ENCODE measurements at regions not wholly inside any gene's neighbourhood (a gene's known extent, or its start where the extent isn't known, plus 50 kb on each side); places are given as distances from the start of the nearest gene placed in this dataset.

- peaks cover 11% of the 10 kb centered on the region for H3K4me1 Mint-ChIP-seq
- H3K27me3 Mint-ChIP-seq = peaks cover 4% of the 10 kb centered on the region
- H3K36me3 Mint-ChIP-seq = peaks cover 2% of the 10 kb centered on the region
- DNase-seq (ENCODE audit: low spot score in 2 of 2) (no peak), ATAC-seq (ENCODE audit: low read depth) (no peak)
- H3K27ac Mint-ChIP-seq = no peak overlapping the region
- H3K9me3 Mint-ChIP-seq = no peaks in the 10 kb centered on the region
- no peak overlapping the region for H3K4me3 Mint-ChIP-seq
These were observed 68.0 kb upstream of the RPH3AL start for GRCh38 chr17:420479-421175.

DNA sequence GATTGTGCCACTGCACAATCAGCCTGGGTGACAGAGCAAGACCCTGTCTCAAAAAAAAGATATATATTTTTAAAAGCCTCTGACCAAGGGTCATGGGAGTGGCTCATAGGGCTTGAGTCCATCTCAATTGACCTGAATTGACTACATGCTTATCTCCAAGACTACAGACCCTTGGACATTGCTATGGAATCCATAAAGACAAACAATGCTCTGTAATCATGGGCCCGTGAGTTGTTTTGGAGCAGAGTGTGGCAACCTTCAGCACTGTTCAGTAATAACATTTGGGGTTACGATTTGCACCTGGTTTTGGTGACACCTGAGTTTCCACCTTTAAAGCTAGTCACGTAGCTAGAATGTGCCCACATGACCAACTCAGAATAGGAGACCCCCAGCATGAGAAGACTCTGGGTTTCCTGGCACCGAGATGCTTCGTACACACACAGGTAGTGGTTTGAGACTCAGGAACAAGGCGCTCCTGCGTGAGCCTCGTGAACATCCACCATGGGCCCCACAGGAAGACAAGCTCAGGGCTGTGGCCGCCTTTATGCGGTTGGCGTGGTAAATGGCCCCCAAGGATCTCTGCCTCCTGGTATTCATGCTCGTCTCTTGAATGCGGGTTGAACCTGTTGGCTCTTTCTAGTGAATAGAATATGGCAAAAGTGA lies 66.6 kb upstream of the RPH3AL start:
- Mint-ChIP-seq H3K27me3 (peaks cover 4% of the 10 kb centered on the region), H3K36me3 (peaks cover 5% of the 10 kb centered on the region), H3K4me3 (no peak overlapping the region), H3K27ac (no peak overlapping the region), H3K9me3 (no peaks in the 10 kb centered on the region), H3K4me1 (peaks cover 21% of the 10 kb centered on the region)
- DNase-seq (ENCODE audit: low spot score in 2 of 2) (no peak), ATAC-seq (ENCODE audit: low read depth) (no peak)

DNA sequence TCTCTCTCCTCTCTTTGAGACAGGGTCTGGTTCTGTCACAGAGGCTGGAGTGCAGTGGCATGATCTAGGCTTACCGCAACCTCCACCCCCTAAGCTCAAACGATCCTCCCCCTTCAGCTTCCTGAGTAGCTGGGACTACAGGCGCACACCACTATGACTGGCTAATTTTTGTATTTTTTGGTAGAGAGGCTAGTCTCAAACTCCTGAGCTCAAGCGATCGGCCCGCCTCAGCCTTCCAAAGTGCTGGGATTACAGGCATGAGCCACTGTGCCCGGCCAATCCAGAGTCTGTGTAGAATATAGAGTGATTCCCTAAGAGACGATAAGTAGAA lies 65.8 kb upstream of the RPH3AL start:
- peaks cover 24% of the 10 kb centered on the region for H3K4me1 Mint-ChIP-seq
- H3K36me3 Mint-ChIP-seq = peaks cover 8% of the 10 kb centered on the region
- no peak for ATAC-seq (ENCODE audit: low read depth)
- H3K27me3 Mint-ChIP-seq = peaks cover 4% of the 10 kb centered on the region
- no peaks in the 10 kb centered on the region for H3K9me3 Mint-ChIP-seq
- H3K27ac Mint-ChIP-seq = no peak overlapping the region
- no peak overlapping the region for H3K4me3 Mint-ChIP-seq
- DNase-seq (ENCODE audit: low spot score in 2 of 2) = no peak

- Mint-ChIP-seq H3K36me3 (peaks cover 8% of the 10 kb centered on the region), H3K4me1 (peaks cover 24% of the 10 kb centered on the region), H3K4me3 (no peak overlapping the region), H3K27ac (no peak overlapping the region), H3K27me3 (peaks cover 4% of the 10 kb centered on the region), H3K9me3 (no peaks in the 10 kb centered on the region)
- DNase-seq (ENCODE audit: low spot score in 2 of 2) = no peak
- no peak for ATAC-seq (ENCODE audit: low read depth)
These were observed 65.2 kb upstream of the RPH3AL start for GRCh38 chr17:417691-418420.

DNA sequence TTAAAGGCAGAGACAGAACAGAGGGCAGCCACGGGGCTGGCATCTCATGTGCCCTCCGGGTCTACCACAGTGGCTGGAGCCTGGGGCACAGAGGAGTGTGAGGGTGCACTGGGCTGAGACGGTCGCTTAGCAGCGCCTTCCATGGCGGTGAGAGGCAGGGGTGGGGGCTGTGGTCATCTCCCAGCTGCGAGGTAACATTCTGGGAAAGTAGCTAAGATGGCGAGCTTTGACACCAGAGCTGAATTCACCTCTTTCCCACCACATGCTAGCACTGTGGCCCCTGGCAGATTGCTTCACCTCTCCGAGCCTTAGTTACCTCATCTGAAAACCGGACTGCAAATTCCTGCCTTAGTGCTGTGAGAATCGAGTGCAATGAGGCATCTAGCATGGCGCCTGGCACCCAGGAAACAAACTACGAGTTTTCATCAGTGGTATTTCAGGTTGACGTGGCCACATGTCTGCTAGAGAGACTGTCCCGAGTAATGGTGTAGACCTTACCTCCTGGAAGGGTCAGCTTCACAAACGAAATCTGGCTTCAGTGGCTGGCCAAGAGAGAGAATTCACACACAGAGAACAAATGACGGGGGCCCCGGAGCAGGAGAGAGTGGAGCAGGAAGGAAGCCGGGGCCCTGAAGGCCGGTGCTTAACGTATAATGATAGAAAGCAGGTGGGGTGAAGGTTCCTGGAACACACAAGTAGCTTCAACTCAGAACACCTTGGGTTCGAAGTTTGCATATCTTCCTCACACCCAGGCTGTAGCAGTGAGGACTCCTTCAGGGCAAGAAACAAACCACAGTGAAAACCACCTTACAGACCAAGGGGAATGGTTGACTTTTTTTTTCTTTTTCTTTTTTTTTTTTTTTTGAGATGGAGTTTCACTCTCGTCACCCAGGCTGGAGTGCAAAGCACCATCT lies 63.9 kb upstream of the RPH3AL start:
- no peaks in the 10 kb centered on the region for H3K9me3 Mint-ChIP-seq
- H3K4me3 Mint-ChIP-seq = peak overlapping the region; percentile 95
- peaks cover 28% of the 10 kb centered on the region for H3K4me1 Mint-ChIP-seq
- H3K27ac Mint-ChIP-seq = peak overlapping the region; percentile 91
- ATAC-seq (ENCODE audit: low read depth) = peak; percentile 92
- peaks cover 8% of the 10 kb centered on the region for H3K36me3 Mint-ChIP-seq
- DNase-seq (ENCODE audit: low spot score in 2 of 2) = peak; percentile 34 to 44
- H3K27me3 Mint-ChIP-seq = no peaks in the 10 kb centered on the region

DNA sequence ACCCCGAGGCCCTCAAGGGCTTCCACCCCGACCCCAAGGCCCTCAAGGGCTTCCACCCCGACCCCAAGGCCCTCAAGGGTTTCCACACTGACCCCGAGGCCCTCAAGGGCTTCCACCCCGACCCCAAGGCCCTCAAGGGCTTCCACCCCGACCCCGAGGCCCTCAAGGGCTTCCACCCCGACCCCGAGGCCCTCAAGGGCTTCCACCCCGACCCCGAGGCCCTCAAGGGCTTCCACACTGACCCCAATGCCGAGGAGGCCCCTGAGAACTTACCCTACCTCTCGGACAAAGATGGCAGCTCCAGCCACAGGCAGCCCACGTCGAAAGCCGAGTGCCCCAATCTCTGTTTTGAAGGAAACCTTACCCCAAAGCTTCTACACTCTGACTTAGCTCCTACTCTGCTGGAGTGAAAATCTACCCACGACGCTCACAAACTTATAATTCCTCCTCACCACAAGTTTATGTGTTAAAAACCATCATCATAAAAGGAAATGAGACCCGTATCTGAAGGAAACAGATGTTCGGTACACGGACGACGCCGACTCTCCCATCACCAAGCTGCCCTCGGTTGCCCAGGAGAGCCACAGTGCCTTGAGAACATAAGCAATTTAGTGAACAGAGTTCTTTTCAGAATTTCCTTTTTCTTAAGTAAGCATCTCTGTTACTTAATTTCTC lies 61.2 kb upstream of the RPH3AL start:
- ATAC-seq (ENCODE audit: low read depth) = no peak
- H3K27me3 Mint-ChIP-seq = no peaks in the 10 kb centered on the region

DNA sequence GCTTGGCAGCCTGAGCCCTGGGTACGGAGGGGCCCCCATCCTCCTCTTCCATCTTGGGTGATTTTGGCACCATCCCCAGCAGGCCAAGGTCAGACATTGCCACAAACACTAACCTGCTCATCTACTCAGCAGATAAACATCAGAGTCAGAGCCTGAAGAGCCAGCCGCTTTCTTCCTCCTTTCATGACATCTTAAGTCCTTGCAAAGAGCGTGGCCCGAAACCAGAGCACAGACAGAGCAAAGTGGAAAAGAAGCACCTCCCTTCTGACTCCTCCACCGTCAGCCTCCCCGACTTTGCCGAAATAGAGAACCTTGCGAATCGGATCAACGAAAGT lies 60.4 kb upstream of the RPH3AL start:
- Mint-ChIP-seq H3K4me1 (peaks cover 45% of the 10 kb centered on the region), H3K27me3 (no peaks in the 10 kb centered on the region), H3K36me3 (peaks cover 6% of the 10 kb centered on the region), H3K4me3 (no peak overlapping the region), H3K27ac (peak overlapping the region; percentile 65), H3K9me3 (no peaks in the 10 kb centered on the region)
- DNase-seq (ENCODE audit: low spot score in 2 of 2) = no peak
- no peak for ATAC-seq (ENCODE audit: low read depth)

More for the DNA sequence above, 61.2 kb upstream of the RPH3AL start:
- Mint-ChIP-seq H3K4me1 (peaks cover 45% of the 10 kb centered on the region), H3K4me3 (no peak overlapping the region), H3K27ac (peak overlapping the region; percentile 91), H3K9me3 (no peaks in the 10 kb centered on the region), H3K36me3 (peaks cover 6% of the 10 kb centered on the region)
- no peak for DNase-seq (ENCODE audit: low spot score in 2 of 2)

DNA sequence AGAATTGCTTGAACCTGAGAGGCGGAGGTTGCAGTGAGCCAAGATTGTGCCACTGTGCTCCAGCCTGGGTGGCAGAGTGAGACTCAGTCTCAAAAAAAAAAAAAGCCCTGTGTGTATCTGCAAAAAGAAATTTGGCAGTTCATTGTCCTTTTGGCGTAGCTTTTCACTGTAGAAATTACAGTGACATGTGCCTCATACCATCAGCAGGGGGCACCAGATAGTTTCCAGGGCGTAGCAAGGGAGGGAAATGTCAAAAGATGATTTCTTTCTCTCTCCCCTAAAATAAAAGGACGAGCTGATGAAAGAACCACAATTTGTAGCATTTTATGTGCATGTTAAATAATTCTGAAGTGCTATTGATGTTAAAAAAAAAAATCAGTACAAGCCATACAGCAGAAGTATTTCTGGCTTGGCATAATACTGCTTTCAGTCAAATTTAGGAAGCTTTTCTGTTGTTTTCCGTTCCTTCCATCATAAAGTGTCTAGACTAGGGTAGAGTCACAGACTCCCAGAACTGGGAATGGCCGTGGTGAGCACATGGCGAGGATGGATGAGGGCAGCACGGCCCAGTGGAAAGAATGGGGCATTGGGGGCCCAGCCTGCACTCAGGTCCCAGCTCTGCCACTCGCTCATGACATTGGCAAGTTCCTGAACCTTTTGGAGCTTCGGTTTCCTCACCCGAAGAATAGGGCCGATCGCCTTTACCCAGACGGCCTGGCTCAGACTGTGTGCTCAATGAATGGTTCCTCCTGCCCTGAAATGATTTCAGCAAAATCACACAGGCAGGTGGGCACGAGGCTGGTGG lies 59.8 kb upstream of the RPH3AL start:
- no peak for ATAC-seq (ENCODE audit: low read depth)
- H3K36me3 Mint-ChIP-seq = peaks cover 6% of the 10 kb centered on the region

DNA sequence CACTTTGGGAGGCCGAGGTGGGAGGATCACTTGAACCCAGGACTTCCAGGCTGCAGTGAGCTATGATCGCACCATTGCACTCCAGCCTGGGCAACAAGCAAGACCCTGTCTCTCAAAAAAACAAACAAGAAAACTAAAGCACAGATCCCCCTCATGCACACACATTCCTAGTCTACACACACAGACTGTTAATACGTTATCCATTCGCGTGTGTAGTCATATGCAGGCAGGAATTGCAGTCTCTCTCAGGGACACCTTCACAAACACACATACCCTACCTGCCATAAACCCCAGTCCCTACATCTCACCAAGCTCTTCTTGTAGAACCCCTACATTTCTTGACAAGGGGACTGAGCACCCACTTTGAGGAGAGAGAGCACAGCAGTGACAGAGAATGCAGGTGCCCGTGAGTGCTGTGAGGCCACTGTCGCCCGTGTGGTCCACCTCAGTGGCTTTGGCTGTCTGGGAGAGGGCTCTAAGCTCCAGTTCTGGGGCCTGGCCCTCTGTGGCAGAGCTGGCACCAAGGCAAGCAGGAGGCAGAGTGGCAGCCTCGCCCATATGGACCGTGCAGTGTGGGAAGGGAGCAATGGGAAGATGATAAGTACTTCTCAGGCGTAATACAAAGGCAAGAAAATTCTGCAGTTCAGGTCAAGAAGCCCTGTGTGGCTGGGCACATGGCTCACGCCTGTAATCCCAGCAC lies 59.0 kb upstream of the RPH3AL start:
- H3K36me3 Mint-ChIP-seq = peaks cover 6% of the 10 kb centered on the region
- peaks cover 51% of the 10 kb centered on the region for H3K4me1 Mint-ChIP-seq
- DNase-seq (ENCODE audit: low spot score in 2 of 2) (no peak), ATAC-seq (ENCODE audit: low read depth) (no peak)
- H3K9me3 Mint-ChIP-seq = no peaks in the 10 kb centered on the region
- no peaks in the 10 kb centered on the region for H3K27me3 Mint-ChIP-seq
- H3K27ac Mint-ChIP-seq = peak overlapping the region; percentile 99
- H3K4me3 Mint-ChIP-seq = peak overlapping the region; percentile 87

More for the DNA sequence above, 59.8 kb upstream of the RPH3AL start:
- Mint-ChIP-seq H3K27ac (peak overlapping the region; percentile 65), H3K27me3 (no peaks in the 10 kb centered on the region), H3K4me1 (peaks cover 50% of the 10 kb centered on the region), H3K9me3 (no peaks in the 10 kb centered on the region), H3K4me3 (peak overlapping the region; percentile 27)
- peak; percentile 47 to 56 for DNase-seq (ENCODE audit: low spot score in 2 of 2)

DNA sequence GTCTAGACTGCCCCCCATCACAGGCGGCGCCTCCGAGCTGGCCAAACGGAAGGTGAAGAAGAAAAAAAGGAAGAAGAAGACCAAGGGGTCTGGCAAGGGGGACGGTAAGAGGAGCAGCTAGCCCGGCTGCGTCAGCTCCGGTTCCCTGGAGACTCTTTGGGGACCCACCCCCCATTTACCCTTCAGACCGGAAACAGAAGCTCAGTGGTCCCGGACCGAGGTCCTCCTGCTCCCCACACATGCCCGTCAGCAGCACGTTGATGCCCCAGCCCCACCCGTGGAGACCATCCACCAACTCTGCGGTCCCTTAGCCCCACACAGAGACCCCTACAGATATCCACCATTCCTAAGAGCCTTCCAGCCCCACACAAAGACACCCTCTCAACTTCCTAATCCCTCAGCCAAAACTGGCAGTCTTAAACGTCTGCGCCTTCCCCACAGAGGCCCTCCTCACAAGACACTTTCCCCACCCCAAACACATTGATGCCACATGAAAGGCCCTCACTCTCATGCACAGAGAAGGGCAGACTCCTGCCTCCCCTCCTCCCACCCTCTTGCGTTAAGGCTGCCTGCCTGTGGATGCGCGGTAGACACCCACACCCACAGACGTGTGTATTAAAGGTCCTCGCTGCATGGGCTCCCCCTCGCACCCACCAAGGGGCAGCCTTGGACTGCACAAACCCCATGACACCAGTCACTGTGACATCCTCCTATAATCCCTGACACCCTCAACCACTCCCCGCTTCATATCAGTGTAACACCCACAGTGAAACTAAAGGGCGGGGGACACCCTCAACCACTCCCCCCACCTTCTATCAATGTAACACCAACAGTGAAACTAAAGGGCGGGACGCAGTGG lies 58.2 kb upstream of the RPH3AL start:
- Mint-ChIP-seq H3K27me3 (no peaks in the 10 kb centered on the region), H3K9me3 (no peaks in the 10 kb centered on the region), H3K27ac (peak overlapping the region; percentile 99), H3K36me3 (peaks cover 6% of the 10 kb centered on the region), H3K4me3 (peak overlapping the region; percentile 87), H3K4me1 (peaks cover 46% of the 10 kb centered on the region)
- ATAC-seq (ENCODE audit: low read depth) = peak; percentile 27
- DNase-seq (ENCODE audit: low spot score in 2 of 2) = peak in 1 of 2 donors; percentile 16

- DNase-seq (ENCODE audit: low spot score in 2 of 2) = peak; percentile 98
- peak overlapping the region; percentile 99 for H3K27ac Mint-ChIP-seq
- peak overlapping the region; percentile 87 for H3K4me3 Mint-ChIP-seq
- ATAC-seq (ENCODE audit: low read depth) = peak; percentile 84
- H3K27me3 Mint-ChIP-seq = no peaks in the 10 kb centered on the region
- no peaks in the 10 kb centered on the region for H3K9me3 Mint-ChIP-seq
- peaks cover 6% of the 10 kb centered on the region for H3K36me3 Mint-ChIP-seq
- peaks cover 41% of the 10 kb centered on the region for H3K4me1 Mint-ChIP-seq
These were observed 57.4 kb upstream of the RPH3AL start for GRCh38 chr17:409848-410542.

Measured in memory B cell (primary cell).